ENCODE measurements at regions not wholly inside any gene's neighbourhood (a gene's known extent, or its start where the extent isn't known, plus 50 kb on each side); places are given as distances from the start of the nearest gene placed in this dataset.

DNA sequence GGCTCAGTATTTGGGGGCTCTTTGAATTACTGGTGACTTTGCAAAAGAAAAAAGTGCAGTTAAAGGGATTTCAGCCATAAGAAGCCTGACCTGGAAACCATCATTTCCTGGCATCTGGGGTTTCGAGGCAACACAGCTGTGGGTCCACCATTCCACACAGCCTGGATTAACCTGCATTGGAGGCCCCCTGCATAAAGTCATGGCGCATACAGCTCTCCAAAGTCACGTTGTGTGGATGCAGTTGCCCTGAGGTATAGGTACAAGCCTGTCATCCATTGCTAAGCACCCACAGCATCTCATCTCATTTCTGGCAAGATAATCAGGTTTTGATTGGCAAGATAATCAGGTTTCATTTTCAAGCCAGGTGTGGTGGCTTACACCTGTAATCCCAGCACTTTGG lies 54.5 kb upstream of the TAGAP start:
- no peak for DNase-seq

DNA sequence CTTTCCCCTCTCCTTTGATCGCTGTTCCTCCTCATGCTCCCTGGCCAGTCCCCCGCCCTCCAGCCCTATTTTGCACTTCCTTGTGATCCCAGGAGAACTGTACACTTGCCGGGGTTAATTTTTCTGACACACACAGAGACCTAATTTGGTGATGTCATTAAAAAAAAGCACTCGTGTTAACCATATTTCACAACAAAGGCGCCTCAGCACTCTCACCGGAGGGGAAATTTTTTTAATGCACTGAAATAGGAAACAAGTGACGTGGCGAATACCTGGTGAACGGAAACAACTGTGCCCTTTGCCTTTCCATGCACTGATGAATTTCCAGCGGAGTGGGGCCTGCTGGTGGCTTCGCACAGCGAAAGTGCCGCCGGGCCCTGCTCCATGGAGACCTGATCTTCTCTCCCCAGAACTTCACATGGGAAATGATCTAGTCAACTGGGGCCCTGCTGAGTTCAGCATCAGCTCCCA lies 53.9 kb upstream of the TAGAP start:
- peak; percentile 43 to 74 (median 59) for DNase-seq

DNA sequence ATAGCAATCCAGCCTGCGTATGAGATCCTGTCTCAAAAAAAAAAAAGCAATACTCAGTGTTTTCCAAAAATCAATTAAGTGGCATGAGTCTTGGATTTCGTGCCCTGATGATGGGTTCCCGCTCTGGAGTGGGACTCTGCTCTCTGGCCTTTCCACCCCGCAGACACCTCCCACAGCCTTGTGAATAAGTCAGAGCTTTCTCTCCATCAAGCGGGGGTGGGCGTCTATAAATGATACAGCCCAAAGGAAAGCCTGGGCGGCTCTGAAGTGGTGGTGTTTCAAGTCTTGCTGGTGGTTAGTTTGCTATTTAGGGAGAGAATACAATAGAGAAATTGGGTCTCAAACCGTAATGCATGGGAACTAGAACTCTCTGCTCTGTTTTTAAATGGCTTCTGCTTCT lies 52.5 kb upstream of the TAGAP start:
- no peak for DNase-seq

DNA sequence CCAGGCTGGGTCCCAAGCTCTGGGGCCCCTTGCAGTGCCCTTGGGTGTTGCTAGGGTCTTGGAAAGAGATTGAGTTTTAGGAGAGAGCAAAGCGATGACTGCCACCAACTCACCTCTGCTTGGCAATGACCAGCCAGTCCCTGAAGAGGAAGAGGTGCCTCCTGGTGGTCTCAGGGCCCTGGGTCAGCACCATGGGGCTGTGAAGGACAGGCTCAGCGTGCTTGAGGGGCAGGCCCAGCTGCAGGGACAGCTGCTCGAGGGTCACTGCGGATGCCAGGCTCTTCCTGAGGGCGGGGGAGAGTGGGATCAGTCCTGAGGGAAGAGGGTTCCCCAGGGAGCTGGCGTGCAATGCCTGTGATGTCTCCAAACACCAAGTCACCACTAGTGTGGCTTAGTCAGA lies 50.8 kb upstream of the TAGAP start:
- DNase-seq, result no peak

DNA sequence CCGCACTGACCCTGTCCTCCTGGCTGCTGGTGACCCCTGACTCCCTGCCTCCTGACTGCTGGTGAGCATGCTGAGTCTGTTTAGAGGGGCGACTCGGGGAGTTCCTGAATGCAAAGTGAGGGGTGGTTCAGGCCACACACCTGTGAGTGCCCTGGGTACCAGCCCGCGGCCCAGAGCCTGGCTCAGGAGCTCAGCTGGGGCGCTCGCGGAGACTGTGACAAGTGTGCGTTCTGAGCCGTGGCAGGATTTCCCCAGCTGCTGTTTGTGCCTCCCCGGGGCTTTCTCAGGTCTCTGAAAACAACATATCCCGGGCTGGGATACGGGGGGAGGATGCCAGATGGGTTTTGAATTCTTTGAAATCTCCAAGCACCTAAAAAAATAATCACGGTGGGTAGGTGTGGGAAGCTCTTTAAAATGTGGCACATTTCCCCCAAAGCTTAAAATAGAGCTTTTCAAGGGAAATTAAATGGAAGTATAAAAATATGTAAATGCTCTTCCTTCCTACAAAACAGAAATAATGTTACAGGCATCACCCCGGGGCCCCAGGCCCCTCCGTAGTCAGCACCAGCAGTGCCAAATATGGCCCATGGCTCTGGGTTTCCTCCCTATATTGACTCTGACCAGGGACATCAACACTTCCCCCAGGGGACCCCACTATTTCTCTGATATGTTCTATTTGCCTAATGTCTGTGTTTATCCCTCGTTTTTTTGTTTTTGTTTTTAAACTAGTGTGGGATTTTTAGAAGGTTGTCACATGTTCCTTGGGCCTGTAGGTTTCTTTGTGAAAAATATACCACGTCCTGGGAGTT lies 49.9 kb upstream of the TAGAP start:
- DNase-seq, result no peak
